ENCODE measurements at regions not wholly inside any gene's neighbourhood (a gene's known extent, or its start where the extent isn't known, plus 50 kb on each side); places are given as distances from the start of the nearest gene placed in this dataset.

DNA sequence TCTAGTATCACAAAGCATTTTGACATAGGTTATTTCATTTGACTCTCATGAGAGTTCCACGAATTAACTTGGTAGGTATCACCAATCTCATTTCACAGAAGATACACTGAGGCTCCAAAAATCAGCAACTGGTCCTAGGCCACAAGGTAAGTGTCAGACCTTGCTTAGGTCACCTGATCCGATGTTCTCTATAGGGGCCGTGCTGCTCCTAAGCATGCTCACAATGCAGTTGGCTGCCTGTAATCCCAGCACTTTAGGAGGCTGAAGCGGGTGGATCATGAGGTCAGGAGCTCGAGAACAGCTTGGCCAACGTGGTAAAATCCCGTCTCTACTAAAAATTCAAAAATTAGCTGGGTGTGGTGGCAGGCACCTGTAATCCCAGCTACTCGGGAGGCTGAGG lies 78.7 kb upstream of the FOXN3 start:
- DNase-seq (ENCODE audit: low read depth), result no peak
- no peak overlapping the region for H3K4me3 ChIP-seq (ENCODE audit: low read length)
- H3K9ac ChIP-seq (ENCODE audit: low read length), result no peak overlapping the region
- H3K36me3 ChIP-seq (ENCODE audit: control insufficient read depth, insufficient read depth, low read length, severe bottlenecking), result peaks cover 7% of the 10 kb centered on the region
- no peaks in the 10 kb centered on the region for H3K4me1 ChIP-seq (ENCODE audit: control insufficient read depth, insufficient read depth, low read length)
- H3K27me3 ChIP-seq (replicated peaks; ENCODE audit: control insufficient read depth, insufficient read depth, low read length), result no peaks in the 10 kb centered on the region
- no peaks in the 10 kb centered on the region for H3K9me3 ChIP-seq (ENCODE audit: control insufficient read depth, low read length)

DNA sequence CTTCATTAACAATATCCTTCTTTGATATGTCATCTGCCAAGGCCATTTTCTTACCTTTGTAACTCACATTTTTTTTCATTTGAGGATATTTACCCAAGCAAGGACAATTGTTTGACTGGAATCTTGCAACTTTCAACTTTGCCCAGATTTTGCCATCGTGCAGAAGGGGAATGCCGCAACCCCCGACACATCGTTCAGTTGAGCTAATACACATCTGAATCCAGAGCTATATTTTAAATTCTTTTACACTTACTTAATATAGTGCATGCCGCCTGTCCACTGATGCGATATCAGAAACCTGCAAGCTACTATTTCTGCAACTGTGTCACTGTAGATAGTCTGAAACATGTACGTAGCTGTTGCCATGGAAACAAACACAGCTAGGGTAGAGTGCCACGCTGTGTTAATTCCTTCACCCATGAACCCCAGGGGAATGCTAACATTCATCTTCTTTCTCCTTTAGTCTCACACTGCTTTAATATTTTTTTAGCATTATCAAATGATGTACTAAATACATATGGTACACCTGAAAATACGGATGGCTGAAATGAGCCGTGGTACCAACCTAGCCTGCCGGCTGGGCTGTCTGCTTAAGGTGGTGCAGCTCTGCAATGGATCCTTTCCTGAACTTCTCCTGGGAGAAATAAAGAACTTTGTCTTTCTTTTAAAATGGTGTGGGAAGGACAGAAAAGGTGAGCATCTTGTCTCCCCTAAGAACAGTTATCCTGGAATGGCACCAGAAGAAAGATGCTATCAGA lies 77.0 kb upstream of the FOXN3 start:
- Histone ChIP-seq H3K4me1 (ENCODE audit: control insufficient read depth, insufficient read depth, low read length) (peaks cover 13% of the 10 kb centered on the region), H3K4me3 (ENCODE audit: low read length) (no peak overlapping the region), H3K9me3 (ENCODE audit: control insufficient read depth, low read length) (no peaks in the 10 kb centered on the region), H3K27me3 (replicated peaks; ENCODE audit: control insufficient read depth, insufficient read depth, low read length) (no peaks in the 10 kb centered on the region), H3K9ac (ENCODE audit: low read length) (no peak overlapping the region), H3K36me3 (ENCODE audit: control insufficient read depth, insufficient read depth, low read length, severe bottlenecking) (no peaks in the 10 kb centered on the region)
- no peak for DNase-seq (ENCODE audit: low read depth)

DNA sequence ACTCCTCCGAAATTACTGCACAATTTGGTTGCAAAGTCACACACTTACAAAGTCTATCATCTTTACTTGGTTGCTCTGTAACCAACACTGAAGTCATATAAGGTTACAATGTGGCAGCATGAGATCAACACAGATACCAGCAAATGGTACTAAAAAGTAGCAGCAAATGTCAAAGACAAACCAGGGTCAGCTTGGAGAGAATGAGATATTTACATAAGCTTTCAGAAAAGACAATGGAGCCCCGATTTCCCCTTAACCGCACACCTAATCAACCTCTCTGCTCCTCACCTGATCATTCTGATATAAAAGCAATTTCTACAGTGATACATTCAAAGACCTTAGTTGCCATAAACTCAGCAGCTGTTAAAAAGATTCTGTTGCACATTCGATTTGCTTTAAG lies 76.4 kb upstream of the FOXN3 start:
- no peaks in the 10 kb centered on the region for H3K27me3 ChIP-seq (replicated peaks; ENCODE audit: control insufficient read depth, insufficient read depth, low read length)
- H3K4me1 ChIP-seq (ENCODE audit: control insufficient read depth, insufficient read depth, low read length), result peaks cover 14% of the 10 kb centered on the region
- no peak for DNase-seq (ENCODE audit: low read depth)
- no peaks in the 10 kb centered on the region for H3K9me3 ChIP-seq (ENCODE audit: control insufficient read depth, low read length)
- H3K4me3 ChIP-seq (ENCODE audit: low read length), result no peak overlapping the region
- no peaks in the 10 kb centered on the region for H3K36me3 ChIP-seq (ENCODE audit: control insufficient read depth, insufficient read depth, low read length, severe bottlenecking)
- H3K9ac ChIP-seq (ENCODE audit: low read length), result no peak overlapping the region

DNA sequence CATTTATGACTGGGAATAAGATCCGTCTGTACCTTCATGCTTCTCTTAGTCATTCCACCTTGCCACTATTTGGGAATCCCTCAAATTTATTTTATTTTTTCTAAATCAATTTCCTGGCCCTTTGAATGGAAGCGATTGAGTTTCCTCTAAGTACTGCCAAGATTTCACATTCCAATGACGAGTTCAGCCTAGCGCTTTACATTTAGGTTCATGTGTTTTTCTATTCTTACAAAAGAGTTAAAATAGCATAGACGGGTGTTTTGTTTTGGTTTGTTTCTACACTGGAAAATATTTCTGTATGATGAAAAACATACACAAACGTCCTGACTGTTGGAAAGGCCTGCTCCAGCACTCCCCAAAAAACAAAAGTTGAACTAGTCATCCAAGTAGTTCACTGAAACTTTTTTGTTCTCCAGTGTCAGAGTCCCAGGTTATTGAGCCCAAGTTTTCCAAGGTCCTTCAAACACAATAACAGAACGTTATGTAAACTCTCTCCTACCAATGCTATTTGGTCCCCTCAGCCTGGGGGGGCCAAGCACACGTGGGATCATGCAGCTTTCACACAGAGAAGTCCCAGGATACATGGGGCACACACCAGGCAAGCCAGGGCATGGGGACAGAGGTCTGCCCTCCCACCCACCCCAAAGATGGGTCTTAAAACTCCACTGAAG lies 74.8 kb upstream of the FOXN3 start:
- Histone ChIP-seq H3K27me3 (replicated peaks; ENCODE audit: control insufficient read depth, insufficient read depth, low read length) (no peaks in the 10 kb centered on the region), H3K9ac (ENCODE audit: low read length) (no peak overlapping the region), H3K4me3 (ENCODE audit: low read length) (no peak overlapping the region), H3K4me1 (ENCODE audit: control insufficient read depth, insufficient read depth, low read length) (peaks cover 24% of the 10 kb centered on the region), H3K36me3 (ENCODE audit: control insufficient read depth, insufficient read depth, low read length, severe bottlenecking) (no peaks in the 10 kb centered on the region), H3K9me3 (ENCODE audit: control insufficient read depth, low read length) (no peaks in the 10 kb centered on the region)
- peak; percentile 65 for DNase-seq (ENCODE audit: low read depth)

DNA sequence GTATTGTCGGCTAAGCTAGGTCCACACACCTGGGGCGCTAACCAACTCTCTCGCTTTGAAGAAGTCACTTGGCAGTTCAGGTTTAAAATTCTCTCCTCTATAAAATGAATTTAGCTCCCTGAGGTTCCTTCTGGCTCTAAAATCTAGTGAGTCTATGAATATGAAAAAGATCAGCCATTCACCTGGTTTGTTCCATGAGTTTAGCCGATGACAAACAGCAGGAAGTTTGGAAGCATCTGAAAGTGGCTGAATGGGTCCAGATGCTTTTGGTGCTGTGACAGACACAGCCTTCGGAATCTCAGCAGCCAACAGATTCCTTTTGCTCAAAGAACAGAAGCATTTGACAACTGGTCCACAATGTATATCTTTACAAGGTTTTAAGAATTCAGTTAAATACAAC lies 73.4 kb upstream of the FOXN3 start:
- Histone ChIP-seq H3K27me3 (replicated peaks; ENCODE audit: control insufficient read depth, insufficient read depth, low read length) (no peaks in the 10 kb centered on the region), H3K9ac (ENCODE audit: low read length) (peak overlapping the region; percentile 71), H3K36me3 (ENCODE audit: control insufficient read depth, insufficient read depth, low read length, severe bottlenecking) (no peaks in the 10 kb centered on the region), H3K4me1 (ENCODE audit: control insufficient read depth, insufficient read depth, low read length) (peaks cover 37% of the 10 kb centered on the region), H3K4me3 (ENCODE audit: low read length) (no peak overlapping the region), H3K9me3 (ENCODE audit: control insufficient read depth, low read length) (no peaks in the 10 kb centered on the region)
- DNase-seq (ENCODE audit: low read depth), result no peak

DNA sequence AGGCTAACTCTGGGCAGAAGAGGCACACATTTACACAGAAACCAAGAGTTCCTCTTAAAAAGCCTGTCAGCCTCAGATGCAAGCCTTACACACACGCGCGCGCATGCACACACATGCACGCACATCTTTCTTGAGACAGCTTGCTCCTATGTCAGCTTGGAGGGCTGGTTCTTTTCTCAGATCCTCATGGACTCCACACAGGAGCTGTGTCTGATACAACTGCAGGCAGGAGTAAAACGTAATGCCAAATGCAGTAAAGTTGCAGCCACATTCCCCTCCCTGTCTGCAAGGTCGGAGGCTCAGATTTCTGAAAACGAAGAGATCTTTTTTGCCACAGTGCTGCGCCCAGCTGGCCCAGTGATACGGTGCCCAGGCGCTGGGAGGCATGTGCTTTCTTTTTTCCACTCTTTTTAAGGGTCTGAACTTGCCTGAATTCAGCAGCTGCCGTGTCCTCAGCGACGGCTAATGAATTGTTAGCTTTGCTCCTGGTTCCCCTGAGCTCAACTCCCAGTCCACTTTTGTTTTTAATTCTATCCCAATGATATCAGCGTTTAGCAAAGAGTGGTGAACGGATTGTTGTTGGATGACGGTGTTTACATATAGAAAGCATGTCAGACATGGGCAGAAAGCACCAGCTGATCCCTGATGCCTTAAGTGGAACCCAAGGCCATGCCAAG lies 72.9 kb upstream of the FOXN3 start:
- DNase-seq (ENCODE audit: low read depth), result peak; percentile 45
- H3K4me3 ChIP-seq (ENCODE audit: low read length), result peak overlapping the region; percentile 62

DNA sequence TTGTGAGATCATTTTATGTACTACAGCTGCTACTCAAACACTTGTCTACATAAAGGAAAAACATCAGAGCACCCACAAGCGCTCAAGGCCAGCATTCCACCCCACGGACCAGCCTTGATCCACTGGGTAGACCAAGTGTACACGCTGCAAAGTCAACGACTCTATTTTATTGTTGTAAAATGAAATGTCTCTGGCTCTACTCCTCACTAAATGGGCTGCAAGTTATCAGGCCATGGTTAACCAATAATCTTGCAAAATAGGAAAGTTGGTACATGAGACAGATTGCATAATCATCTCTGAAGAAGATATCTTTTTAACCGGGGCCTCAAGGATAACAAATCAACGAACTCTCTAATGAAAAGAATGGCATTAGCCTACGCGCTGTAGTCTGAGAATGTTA lies 69.9 kb upstream of the FOXN3 start:
- Histone ChIP-seq H3K4me1 (ENCODE audit: control insufficient read depth, insufficient read depth, low read length) (peaks cover 45% of the 10 kb centered on the region), H3K9me3 (ENCODE audit: control insufficient read depth, low read length) (no peaks in the 10 kb centered on the region), H3K27me3 (replicated peaks; ENCODE audit: control insufficient read depth, insufficient read depth, low read length) (no peaks in the 10 kb centered on the region), H3K4me3 (ENCODE audit: low read length) (peak overlapping the region; percentile 30), H3K9ac (ENCODE audit: low read length) (no peak overlapping the region), H3K36me3 (ENCODE audit: control insufficient read depth, insufficient read depth, low read length, severe bottlenecking) (no peaks in the 10 kb centered on the region)
- no peak for DNase-seq (ENCODE audit: low read depth)

More for the DNA sequence above, 72.9 kb upstream of the FOXN3 start:
- Histone ChIP-seq H3K27me3 (replicated peaks; ENCODE audit: control insufficient read depth, insufficient read depth, low read length) (no peaks in the 10 kb centered on the region), H3K9me3 (ENCODE audit: control insufficient read depth, low read length) (no peaks in the 10 kb centered on the region), H3K36me3 (ENCODE audit: control insufficient read depth, insufficient read depth, low read length, severe bottlenecking) (no peaks in the 10 kb centered on the region), H3K9ac (ENCODE audit: low read length) (peak overlapping the region; percentile 71), H3K4me1 (ENCODE audit: control insufficient read depth, insufficient read depth, low read length) (peaks cover 41% of the 10 kb centered on the region)

DNA sequence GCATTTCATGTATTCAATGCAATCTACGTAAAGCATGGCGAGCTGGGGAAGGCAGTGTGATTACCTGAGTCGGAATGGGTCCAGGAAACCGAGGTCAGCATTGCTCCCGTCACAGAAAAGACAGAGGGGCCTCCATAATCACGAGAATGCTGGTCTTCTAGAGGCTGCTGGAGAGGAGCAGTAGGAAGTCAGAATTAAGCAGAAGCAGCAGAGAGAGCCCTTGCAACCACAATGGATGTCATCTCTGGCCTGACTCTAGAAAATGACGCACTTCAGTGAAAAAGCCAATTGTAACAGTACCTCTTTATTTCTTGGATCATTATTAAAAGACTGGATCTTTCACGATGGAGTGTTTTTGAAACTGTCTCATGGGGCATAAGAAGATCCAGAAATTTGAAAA lies 69.5 kb upstream of the FOXN3 start:
- H3K27me3 ChIP-seq (replicated peaks; ENCODE audit: control insufficient read depth, insufficient read depth, low read length), result no peaks in the 10 kb centered on the region
- H3K36me3 ChIP-seq (ENCODE audit: control insufficient read depth, insufficient read depth, low read length, severe bottlenecking), result no peaks in the 10 kb centered on the region
- no peak for DNase-seq (ENCODE audit: low read depth)
- H3K4me3 ChIP-seq (ENCODE audit: low read length), result peak overlapping the region; percentile 30
- H3K9ac ChIP-seq (ENCODE audit: low read length), result no peak overlapping the region
- no peaks in the 10 kb centered on the region for H3K9me3 ChIP-seq (ENCODE audit: control insufficient read depth, low read length)
- peaks cover 45% of the 10 kb centered on the region for H3K4me1 ChIP-seq (ENCODE audit: control insufficient read depth, insufficient read depth, low read length)

DNA sequence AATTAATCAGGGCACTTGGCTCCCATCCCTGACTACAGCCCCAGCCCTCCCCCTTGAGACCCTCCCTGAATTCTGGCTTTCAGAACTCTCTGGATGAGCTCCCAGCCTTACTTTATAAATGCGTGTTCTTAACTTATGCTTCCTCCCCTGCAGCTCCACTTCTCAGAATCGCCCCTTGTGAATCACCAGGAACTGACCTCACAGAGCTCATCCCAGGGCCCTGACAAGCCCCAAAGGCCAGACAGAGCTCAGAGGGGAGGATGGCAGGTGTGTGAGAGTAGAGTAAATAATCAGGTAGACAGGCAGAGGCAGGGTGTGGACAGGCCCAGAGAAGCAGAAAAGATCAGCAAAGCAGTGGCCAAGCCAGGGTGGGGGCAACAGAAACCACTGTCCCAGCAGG lies 68.2 kb upstream of the FOXN3 start:
- no peak overlapping the region for H3K9ac ChIP-seq (ENCODE audit: low read length)
- no peaks in the 10 kb centered on the region for H3K9me3 ChIP-seq (ENCODE audit: control insufficient read depth, low read length)
- no peak overlapping the region for H3K4me3 ChIP-seq (ENCODE audit: low read length)
- no peaks in the 10 kb centered on the region for H3K36me3 ChIP-seq (ENCODE audit: control insufficient read depth, insufficient read depth, low read length, severe bottlenecking)
- H3K4me1 ChIP-seq (ENCODE audit: control insufficient read depth, insufficient read depth, low read length), result peaks cover 57% of the 10 kb centered on the region
- no peaks in the 10 kb centered on the region for H3K27me3 ChIP-seq (replicated peaks; ENCODE audit: control insufficient read depth, insufficient read depth, low read length)
- DNase-seq (ENCODE audit: low read depth), result no peak

DNA sequence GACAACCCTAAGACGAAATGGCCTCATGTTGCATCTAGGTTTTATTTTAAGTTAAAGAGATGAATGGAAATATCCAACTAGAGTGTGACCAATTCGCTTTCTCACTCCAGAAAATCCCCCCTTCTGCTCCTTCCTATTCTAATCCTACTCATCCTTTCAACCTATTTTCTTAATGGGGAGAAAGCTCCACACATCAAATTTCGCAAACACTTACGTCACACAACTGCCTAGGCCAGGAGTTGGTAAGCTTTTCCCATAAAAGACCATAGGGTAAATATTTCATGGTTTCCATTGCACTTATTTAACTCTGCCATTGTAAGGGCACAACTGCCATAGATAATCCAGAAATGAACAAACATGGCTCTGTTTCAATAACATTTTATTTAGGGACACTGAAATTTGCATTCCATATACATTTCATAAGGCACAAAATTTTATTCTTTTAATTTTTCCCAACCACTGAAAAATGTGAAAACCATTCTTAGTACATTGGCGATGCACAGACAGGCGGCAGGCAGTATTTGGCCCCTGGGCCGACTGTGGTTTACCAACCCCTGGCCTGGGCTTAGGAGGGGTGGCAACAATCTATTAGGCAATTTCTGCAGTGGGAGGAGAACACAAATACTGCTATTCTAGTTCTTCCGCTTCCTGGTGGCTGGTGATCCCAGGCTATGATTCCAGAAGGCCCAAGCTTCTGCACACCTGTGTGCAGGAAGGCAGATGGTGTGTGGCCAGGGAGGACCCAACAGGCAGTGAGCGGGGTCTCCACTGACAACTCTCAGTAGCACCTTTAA lies 67.2 kb upstream of the FOXN3 start:
- Histone ChIP-seq H3K36me3 (ENCODE audit: control insufficient read depth, insufficient read depth, low read length, severe bottlenecking) (no peaks in the 10 kb centered on the region), H3K4me3 (ENCODE audit: low read length) (no peak overlapping the region), H3K9ac (ENCODE audit: low read length) (no peak overlapping the region), H3K4me1 (ENCODE audit: control insufficient read depth, insufficient read depth, low read length) (peaks cover 57% of the 10 kb centered on the region), H3K9me3 (ENCODE audit: control insufficient read depth, low read length) (no peaks in the 10 kb centered on the region), H3K27me3 (replicated peaks; ENCODE audit: control insufficient read depth, insufficient read depth, low read length) (no peaks in the 10 kb centered on the region)
- DNase-seq (ENCODE audit: low read depth), result no peak

DNA sequence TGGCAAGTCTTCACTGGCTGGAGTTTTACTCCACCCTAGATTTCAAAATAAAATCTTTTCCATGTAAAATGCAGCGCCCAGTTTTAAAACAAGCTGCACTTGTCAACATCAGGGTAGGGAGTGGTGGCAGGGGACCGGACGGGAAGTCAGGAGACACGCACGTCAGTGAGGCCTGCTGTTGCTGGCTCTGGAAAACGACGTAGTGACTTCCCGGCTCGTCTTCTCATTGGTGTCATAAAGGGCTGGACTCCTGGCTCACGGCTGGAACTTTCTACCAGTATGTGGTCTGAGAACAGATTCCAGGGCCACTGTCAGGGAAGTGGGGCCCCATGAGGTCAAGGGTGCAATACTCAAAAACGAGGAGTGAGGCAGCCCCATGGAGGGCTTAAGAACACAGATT lies 64.2 kb upstream of the FOXN3 start:
- no peak for DNase-seq (ENCODE audit: low read depth)
- H3K36me3 ChIP-seq (ENCODE audit: control insufficient read depth, insufficient read depth, low read length, severe bottlenecking), result no peaks in the 10 kb centered on the region
- no peaks in the 10 kb centered on the region for H3K9me3 ChIP-seq (ENCODE audit: control insufficient read depth, low read length)
- peak overlapping the region; percentile 7 for H3K9ac ChIP-seq (ENCODE audit: low read length)
- peaks cover 54% of the 10 kb centered on the region for H3K4me1 ChIP-seq (ENCODE audit: control insufficient read depth, insufficient read depth, low read length)
- H3K4me3 ChIP-seq (ENCODE audit: low read length), result no peak overlapping the region
- no peaks in the 10 kb centered on the region for H3K27me3 ChIP-seq (replicated peaks; ENCODE audit: control insufficient read depth, insufficient read depth, low read length)
